ENCODE measurements at regions not wholly inside any gene's neighbourhood (a gene's known extent, or its start where the extent isn't known, plus 50 kb on each side); places are given as distances from the start of the nearest gene placed in this dataset.
A peak's percentile ranks its signal among the peaks of the same experiment; 100 is the strongest.

DNA sequence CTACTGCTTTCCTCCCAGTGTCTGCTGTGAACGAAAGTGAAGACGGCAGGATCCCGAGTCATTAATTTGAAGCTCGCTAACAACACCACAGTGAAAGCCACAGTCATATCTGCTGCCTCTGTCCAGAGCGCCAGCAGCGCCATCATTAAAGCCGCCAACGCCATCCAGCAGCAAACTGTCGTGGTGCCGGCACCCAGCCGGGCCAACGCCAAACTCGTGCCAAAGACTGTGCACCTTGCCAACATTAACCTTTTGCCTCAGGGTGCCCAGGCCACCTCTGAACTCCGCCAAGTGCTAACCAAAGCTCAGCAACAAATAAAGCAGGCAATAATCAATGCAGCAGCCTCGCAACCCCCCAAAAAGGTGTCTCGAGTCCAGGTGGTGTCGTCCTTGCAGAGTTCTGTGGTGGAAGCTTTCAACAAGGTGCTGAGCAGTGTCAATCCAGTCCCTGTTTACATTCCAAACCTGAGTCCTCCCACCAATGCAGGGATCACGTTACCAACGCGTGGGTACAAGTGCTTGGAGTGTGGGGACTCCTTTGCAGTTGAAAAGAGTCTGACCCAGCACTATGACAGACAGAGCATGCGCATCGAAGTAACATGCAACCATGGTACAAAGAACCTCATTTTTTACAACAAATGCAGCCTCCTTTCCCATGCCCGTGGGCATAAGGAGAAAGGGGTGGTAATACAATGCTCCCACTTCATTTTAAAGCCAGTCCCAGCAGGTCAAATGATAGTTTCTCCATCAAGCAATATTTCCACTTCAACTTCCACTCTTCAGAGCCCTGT, 94.8 kb upstream of the KCNMA1 start:
- Histone ChIP-seq H4K91ac (ENCODE audit: low read length) (no peak overlapping the region), H2BK12ac (ENCODE audit: low read length in 2 of 2) (no peak overlapping the region), H3K4me3 (ENCODE audit: insufficient read depth in 1 of 2, low read depth in 1 of 2, low read length in 2 of 2) (no peak overlapping the region), H2BK120ac (ENCODE audit: low read depth, low read length) (no peak overlapping the region), H2AFZ (ENCODE audit: low read depth, low read length) (no peak overlapping the region), H2BK5ac (ENCODE audit: low read depth, low read length, poor library complexity, severe bottlenecking) (no peak overlapping the region), H3K27me3 (ENCODE audit: control insufficient read depth in 1 of 2, insufficient read depth in 1 of 2, low read length in 2 of 2) (no peaks in the 10 kb centered on the region), H3K4me2 (ENCODE audit: low read length, poor library complexity, severe bottlenecking) (no peak overlapping the region), H3K14ac (ENCODE audit: low read length in 2 of 2) (no peak overlapping the region), H3K27ac (ENCODE audit: low read length, poor library complexity, severe bottlenecking) (no peak overlapping the region), H2BK15ac (ENCODE audit: low read depth, poor library complexity, severe bottlenecking) (no peak overlapping the region), H3K4me1 (ENCODE audit: control insufficient read depth, insufficient read depth, low read depth, low read length) (peaks cover 2% of the 10 kb centered on the region), H2AK5ac (ENCODE audit: low read length, severe bottlenecking) (no peak overlapping the region), H3K79me1 (replicated peaks; ENCODE audit: low read length, poor library complexity, severe bottlenecking) (no peaks in the 10 kb centered on the region), H3K23ac (ENCODE audit: low read length in 2 of 2) (no peak overlapping the region), H3K9me3 (ENCODE audit: control insufficient read depth, low read length) (no peaks in the 10 kb centered on the region), H3K18ac (ENCODE audit: low read depth in 1 of 2, low read length in 2 of 2) (no peak overlapping the region), H3K4ac (ENCODE audit: low read depth in 1 of 2, low read length in 2 of 2) (no peak overlapping the region), H3K36me3 (ENCODE audit: control insufficient read depth in 1 of 2, insufficient read depth in 2 of 2, low read depth in 1 of 2, low read length in 2 of 2) (peaks cover 0 to 7% of the 10 kb centered on the region in 2 experiments), H4K8ac (ENCODE audit: low read length) (no peak overlapping the region), H3K9ac (ENCODE audit: low read length) (no peak overlapping the region)
- 90% methylated on average over 21 of the region's 23 CpGs for WGBS
- DNase-seq: no peak

DNA sequence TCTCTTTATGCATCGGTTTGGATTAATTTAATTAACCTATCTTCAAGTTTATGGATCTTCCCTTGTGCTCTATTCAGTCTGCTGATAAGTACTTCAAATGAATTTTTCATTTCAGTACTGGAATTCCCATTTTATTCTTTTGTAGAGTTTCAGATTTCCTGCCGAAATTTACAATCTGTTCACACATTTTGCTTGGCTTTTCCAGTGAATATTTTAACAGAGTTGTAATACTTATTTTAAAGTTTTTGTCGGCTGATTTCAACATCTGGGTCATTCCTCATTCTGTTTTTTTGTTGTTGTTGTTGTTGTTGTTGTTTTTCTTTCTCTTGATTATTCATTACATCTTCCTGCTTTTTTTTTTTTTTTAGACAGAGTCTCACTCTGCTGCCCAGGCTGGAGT, 89.9 kb upstream of the KCNMA1 start:
- H3K23ac ChIP-seq (ENCODE audit: low read length in 2 of 2): no peak overlapping the region
- H3K36me3 ChIP-seq (ENCODE audit: control insufficient read depth in 1 of 2, insufficient read depth in 2 of 2, low read depth in 1 of 2, low read length in 2 of 2): peaks cover 0 to 4% of the 10 kb centered on the region in 2 experiments
- no peaks in the 10 kb centered on the region for H3K79me1 ChIP-seq (replicated peaks; ENCODE audit: low read length, poor library complexity, severe bottlenecking)
- no peak overlapping the region for H4K8ac ChIP-seq (ENCODE audit: low read length)
- no peak overlapping the region for H3K14ac ChIP-seq (ENCODE audit: low read length in 2 of 2)
- no peak for DNase-seq
- no peak overlapping the region for H2BK5ac ChIP-seq (ENCODE audit: low read depth, low read length, poor library complexity, severe bottlenecking)
- no peak overlapping the region for H2BK15ac ChIP-seq (ENCODE audit: low read depth, poor library complexity, severe bottlenecking)
- no peak overlapping the region for H2BK120ac ChIP-seq (ENCODE audit: low read depth, low read length)
- no peak overlapping the region for H3K4me3 ChIP-seq (ENCODE audit: insufficient read depth in 1 of 2, low read depth in 1 of 2, low read length in 2 of 2)
- no peaks in the 10 kb centered on the region for H3K27me3 ChIP-seq (ENCODE audit: control insufficient read depth in 1 of 2, insufficient read depth in 1 of 2, low read length in 2 of 2)
- H3K18ac ChIP-seq (ENCODE audit: low read depth in 1 of 2, low read length in 2 of 2): no peak overlapping the region
- H3K4me1 ChIP-seq (ENCODE audit: control insufficient read depth, insufficient read depth, low read depth, low read length): peaks cover 1% of the 10 kb centered on the region
- H3K4me2 ChIP-seq (ENCODE audit: low read length, poor library complexity, severe bottlenecking): no peak overlapping the region
- no peak overlapping the region for H3K9ac ChIP-seq (ENCODE audit: low read length)
- no peaks in the 10 kb centered on the region for H3K9me3 ChIP-seq (ENCODE audit: control insufficient read depth, low read length)
- H2BK12ac ChIP-seq (ENCODE audit: low read length in 2 of 2): no peak overlapping the region
- H4K91ac ChIP-seq (ENCODE audit: low read length): no peak overlapping the region
- no peak overlapping the region for H3K4ac ChIP-seq (ENCODE audit: low read depth in 1 of 2, low read length in 2 of 2)
- H2AFZ ChIP-seq (ENCODE audit: low read depth, low read length): no peak overlapping the region
- H2AK5ac ChIP-seq (ENCODE audit: low read length, severe bottlenecking): no peak overlapping the region
- H3K27ac ChIP-seq (ENCODE audit: low read length, poor library complexity, severe bottlenecking): no peak overlapping the region
- WGBS: 100% methylated on average over 1 of the region's 3 CpGs

DNA sequence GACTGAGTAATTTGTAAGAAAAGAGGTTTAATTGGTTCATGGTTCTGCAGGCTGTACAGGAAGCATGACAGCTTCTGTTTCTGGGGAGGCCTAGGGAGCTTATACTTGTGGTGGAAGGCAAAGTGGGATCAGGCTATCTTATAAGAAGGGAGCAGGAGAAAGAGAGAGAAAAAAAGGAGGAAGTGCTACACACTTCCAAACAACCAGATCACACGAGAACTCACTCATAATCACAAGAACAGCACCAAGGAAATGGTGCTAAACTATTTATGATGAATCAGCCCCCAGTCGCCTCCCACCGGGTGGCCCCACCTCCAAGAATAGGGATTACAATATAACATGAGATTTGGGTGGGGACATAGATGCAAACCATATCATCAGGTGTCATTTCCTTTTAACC, 89.1 kb upstream of the KCNMA1 start:
- no peak overlapping the region for H3K14ac ChIP-seq (ENCODE audit: low read length in 2 of 2)
- H3K79me1 ChIP-seq (replicated peaks; ENCODE audit: low read length, poor library complexity, severe bottlenecking): no peaks in the 10 kb centered on the region
- no peak for DNase-seq
- no peak overlapping the region for H3K4me3 ChIP-seq (ENCODE audit: insufficient read depth in 1 of 2, low read depth in 1 of 2, low read length in 2 of 2)
- no peak overlapping the region for H4K8ac ChIP-seq (ENCODE audit: low read length)
- H2BK5ac ChIP-seq (ENCODE audit: low read depth, low read length, poor library complexity, severe bottlenecking): peak overlapping the region; percentile 44
- H3K4me2 ChIP-seq (ENCODE audit: low read length, poor library complexity, severe bottlenecking): no peak overlapping the region
- no peak overlapping the region for H2BK120ac ChIP-seq (ENCODE audit: low read depth, low read length)
- H2AFZ ChIP-seq (ENCODE audit: low read depth, low read length): no peak overlapping the region
- H2BK15ac ChIP-seq (ENCODE audit: low read depth, poor library complexity, severe bottlenecking): no peak overlapping the region
- H3K9ac ChIP-seq (ENCODE audit: low read length): no peak overlapping the region
- WGBS: no CpG with 5 or more reads among the region's 3 CpGs
- H4K91ac ChIP-seq (ENCODE audit: low read length): no peak overlapping the region
- no peak overlapping the region for H3K23ac ChIP-seq (ENCODE audit: low read length in 2 of 2)
- H3K18ac ChIP-seq (ENCODE audit: low read depth in 1 of 2, low read length in 2 of 2): no peak overlapping the region
- H2AK5ac ChIP-seq (ENCODE audit: low read length, severe bottlenecking): no peak overlapping the region
- no peaks in the 10 kb centered on the region for H3K9me3 ChIP-seq (ENCODE audit: control insufficient read depth, low read length)
- H2BK12ac ChIP-seq (ENCODE audit: low read length in 2 of 2): no peak overlapping the region
- H3K36me3 ChIP-seq (ENCODE audit: control insufficient read depth in 1 of 2, insufficient read depth in 2 of 2, low read depth in 1 of 2, low read length in 2 of 2): peaks cover 0 to 4% of the 10 kb centered on the region in 2 experiments
- no peak overlapping the region for H3K27ac ChIP-seq (ENCODE audit: low read length, poor library complexity, severe bottlenecking)
- peaks cover 1% of the 10 kb centered on the region for H3K4me1 ChIP-seq (ENCODE audit: control insufficient read depth, insufficient read depth, low read depth, low read length)
- H3K27me3 ChIP-seq (ENCODE audit: control insufficient read depth in 1 of 2, insufficient read depth in 1 of 2, low read length in 2 of 2): no peaks in the 10 kb centered on the region
- H3K4ac ChIP-seq (ENCODE audit: low read depth in 1 of 2, low read length in 2 of 2): no peak overlapping the region

DNA sequence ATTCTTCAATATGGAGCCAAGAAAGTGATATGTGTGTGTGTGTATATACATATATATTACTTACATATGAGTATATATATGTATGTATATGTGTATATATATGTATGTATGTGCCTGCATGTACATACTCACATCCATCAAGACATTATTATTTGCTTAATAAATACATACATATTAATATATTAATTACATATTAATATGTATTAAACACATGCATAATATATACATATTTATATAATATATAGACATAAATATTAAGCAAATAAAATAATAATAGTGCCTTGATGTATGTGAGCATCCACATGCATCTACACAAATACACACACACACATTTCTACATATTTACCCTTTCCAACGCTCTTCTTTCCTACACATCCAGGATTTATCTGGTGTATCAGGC, 88.7 kb upstream of the KCNMA1 start:
- Histone ChIP-seq H2BK5ac (ENCODE audit: low read depth, low read length, poor library complexity, severe bottlenecking) (no peak overlapping the region), H2BK15ac (ENCODE audit: low read depth, poor library complexity, severe bottlenecking) (no peak overlapping the region), H3K4me3 (ENCODE audit: insufficient read depth in 1 of 2, low read depth in 1 of 2, low read length in 2 of 2) (no peak overlapping the region), H3K36me3 (ENCODE audit: control insufficient read depth in 1 of 2, insufficient read depth in 2 of 2, low read depth in 1 of 2, low read length in 2 of 2) (peaks cover 0 to 4% of the 10 kb centered on the region in 2 experiments), H3K79me1 (replicated peaks; ENCODE audit: low read length, poor library complexity, severe bottlenecking) (no peaks in the 10 kb centered on the region), H3K4me2 (ENCODE audit: low read length, poor library complexity, severe bottlenecking) (no peak overlapping the region), H3K9me3 (ENCODE audit: control insufficient read depth, low read length) (no peaks in the 10 kb centered on the region), H2BK12ac (ENCODE audit: low read length in 2 of 2) (no peak overlapping the region), H3K9ac (ENCODE audit: low read length) (no peak overlapping the region), H4K91ac (ENCODE audit: low read length) (no peak overlapping the region), H3K4me1 (ENCODE audit: control insufficient read depth, insufficient read depth, low read depth, low read length) (peaks cover 1% of the 10 kb centered on the region), H2AK5ac (ENCODE audit: low read length, severe bottlenecking) (no peak overlapping the region), H4K8ac (ENCODE audit: low read length) (no peak overlapping the region), H2AFZ (ENCODE audit: low read depth, low read length) (no peak overlapping the region), H3K27me3 (ENCODE audit: control insufficient read depth in 1 of 2, insufficient read depth in 1 of 2, low read length in 2 of 2) (no peaks in the 10 kb centered on the region), H3K14ac (ENCODE audit: low read length in 2 of 2) (no peak overlapping the region), H3K18ac (ENCODE audit: low read depth in 1 of 2, low read length in 2 of 2) (no peak overlapping the region), H3K4ac (ENCODE audit: low read depth in 1 of 2, low read length in 2 of 2) (no peak overlapping the region), H3K23ac (ENCODE audit: low read length in 2 of 2) (no peak overlapping the region), H3K27ac (ENCODE audit: low read length, poor library complexity, severe bottlenecking) (no peak overlapping the region), H2BK120ac (ENCODE audit: low read depth, low read length) (no peak overlapping the region)
- WGBS: no CpG with 5 or more reads among the region's 1 CpG
- no peak for DNase-seq

Measured in mesenchymal stem cell (in vitro differentiated cells and primary cell).